A172 (cell line): ENCODE measurements at regions not wholly inside any gene's neighbourhood (a gene's known extent, or its start where the extent isn't known, plus 50 kb on each side); places are given as distances from the start of the nearest gene placed in this dataset.

Source experiments
- DNase-seq: peaks from one replicate; pipeline ENCODE4 v3.0.0-alpha.2; 2015; ENCODE audit warnings: low spot score

DNA sequence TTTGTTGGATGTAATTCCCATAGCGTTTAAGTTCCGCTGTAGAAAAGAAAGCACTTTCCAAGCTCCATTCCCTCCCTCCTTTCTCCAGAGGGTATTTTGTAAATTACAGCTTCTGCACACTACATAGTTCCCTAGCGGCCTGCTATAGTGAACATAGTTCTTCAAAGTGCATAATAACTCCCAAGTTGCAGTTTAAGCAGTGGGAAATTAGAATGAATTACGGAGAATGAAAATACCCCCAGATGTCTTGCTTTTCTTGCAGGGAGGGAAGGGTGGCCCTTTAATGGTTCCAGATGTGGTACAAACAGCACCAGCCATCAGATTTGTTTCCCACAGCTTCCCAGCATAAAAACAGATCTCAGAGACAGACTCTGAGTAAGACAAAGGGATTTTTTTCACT, 893.9 kb downstream of the SUCLG1 start:
- no peak for DNase-seq

- DNase-seq, result no peak
These were observed 897.5 kb downstream of the SUCLG1 start for GRCh38 chr2:83561592-83561991.

GRCh38 chr2:83536556-83536955, 922.5 kb downstream of the SUCLG1 start:
- DNase-seq, result no peak

- DNase-seq, result no peak
These were observed 924.7 kb downstream of the SUCLG1 start for GRCh38 chr2:83534416-83534815.

DNA sequence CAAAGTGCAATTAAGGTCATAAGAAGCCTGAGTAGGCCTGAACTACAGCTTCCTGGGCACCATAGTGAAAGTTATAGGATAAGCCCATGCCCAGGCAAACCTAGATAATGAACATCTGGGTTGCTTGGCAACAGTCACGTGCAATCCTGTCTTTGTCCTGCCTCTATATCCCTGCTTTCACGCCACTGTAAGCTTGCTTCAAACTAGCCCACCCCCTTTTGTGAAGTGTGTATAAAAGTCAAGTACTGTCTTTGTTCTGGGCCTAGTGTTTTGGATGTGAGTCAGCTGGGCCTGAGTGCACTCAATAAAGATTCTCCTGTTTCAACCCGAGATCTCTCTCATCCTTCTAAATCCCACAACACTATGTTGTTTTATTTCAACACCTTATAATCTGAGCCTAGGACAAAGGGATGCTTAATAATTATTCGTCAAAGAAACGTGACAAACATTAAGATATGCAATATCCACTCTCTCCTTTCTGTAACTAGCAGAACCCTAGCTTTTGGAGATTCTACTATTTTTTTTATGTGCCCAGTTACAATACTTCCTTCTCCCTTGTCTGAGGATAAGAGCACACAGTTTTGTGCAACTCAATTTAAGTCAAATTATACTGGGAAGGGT, 927.8 kb downstream of the SUCLG1 start:
- DNase-seq, result no peak

DNA sequence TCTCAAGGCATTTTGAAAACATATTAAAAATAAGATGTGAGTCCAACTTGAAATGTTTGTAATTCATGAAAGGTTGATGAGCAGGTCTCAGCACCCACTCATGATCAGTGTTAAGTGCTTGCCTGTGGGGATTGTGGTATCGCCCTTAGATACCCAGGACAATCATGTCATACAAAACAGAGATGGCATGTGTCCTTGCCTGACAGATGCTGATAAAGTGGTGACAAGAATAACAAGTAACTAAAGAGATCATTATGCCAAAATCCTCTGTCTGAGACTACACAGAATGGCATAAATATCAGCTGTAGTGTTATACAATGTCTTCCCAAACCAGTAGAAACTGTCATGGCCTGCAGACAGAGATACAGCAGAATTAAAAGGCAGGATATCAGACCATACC, 930.3 kb downstream of the SUCLG1 start:
- no peak for DNase-seq

DNA sequence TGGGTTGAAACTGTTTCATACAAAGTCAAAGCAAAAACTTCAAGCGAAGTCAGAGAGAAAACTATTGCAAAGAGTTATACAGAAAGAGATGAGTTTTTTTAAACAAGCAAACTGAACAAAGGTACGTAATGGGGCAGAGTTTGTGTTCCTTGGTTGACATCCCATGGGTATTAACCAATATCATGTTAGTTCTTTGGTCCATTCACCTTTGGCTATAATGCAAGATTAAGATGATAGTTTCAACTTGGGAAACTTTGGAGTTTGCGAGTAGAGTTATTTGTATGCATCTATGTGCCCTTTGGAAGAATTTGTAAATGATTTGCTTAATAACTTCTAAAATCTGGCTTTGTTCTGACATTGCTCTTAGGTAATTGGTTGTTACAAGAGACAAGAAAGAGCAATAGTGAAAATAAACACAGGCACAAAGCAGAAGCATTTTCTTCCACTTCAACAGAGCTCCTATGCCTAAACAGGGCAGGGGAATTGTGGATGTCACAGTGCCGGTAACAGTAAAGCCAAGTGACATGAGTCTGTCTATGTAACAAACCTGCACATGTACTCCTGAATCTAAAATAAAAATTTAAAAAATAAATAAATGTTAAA, 936.1 kb downstream of the SUCLG1 start:
- no peak for DNase-seq

GRCh38 chr2:83517727-83518368, 941.2 kb downstream of the SUCLG1 start:
- DNase-seq, result no peak

DNA sequence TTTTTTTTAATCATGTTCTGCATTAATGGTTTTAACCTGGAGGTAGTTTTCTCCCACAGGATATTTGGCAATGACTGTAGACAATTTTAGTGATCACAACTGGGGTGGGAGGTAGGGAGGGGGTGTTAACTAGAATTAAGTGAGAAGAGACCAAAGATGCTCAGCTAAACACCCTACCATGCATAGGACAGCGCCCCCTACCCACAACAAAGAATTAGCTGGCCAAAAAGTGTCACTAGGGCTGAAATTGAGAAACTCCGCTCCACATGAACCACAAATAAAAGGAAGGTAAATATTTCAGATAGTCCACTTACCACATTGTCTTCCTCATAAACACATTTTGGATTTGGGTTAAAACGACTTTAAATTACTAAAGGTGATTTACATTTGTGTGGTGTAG, 942.6 kb downstream of the SUCLG1 start:
- no peak for DNase-seq

DNA sequence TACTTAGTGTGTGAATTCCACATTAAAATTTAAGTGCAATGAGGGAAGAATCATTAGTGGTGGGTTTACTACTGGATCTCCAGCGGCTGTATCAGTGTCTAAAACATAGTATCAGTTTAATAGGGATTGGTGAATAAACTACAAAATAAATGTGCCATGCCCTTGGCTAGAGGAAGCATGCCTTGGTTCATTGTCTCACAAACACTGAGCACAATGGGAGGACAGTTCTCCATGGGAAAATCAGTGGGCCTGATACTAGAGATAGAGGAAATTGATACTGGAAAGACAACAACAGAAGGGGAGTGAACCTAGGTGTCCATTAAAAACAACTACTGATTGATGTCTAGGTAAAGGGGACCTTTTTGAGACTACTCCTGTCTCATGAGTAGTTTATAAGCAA, 971.6 kb downstream of the SUCLG1 start:
- DNase-seq, result no peak

DNA sequence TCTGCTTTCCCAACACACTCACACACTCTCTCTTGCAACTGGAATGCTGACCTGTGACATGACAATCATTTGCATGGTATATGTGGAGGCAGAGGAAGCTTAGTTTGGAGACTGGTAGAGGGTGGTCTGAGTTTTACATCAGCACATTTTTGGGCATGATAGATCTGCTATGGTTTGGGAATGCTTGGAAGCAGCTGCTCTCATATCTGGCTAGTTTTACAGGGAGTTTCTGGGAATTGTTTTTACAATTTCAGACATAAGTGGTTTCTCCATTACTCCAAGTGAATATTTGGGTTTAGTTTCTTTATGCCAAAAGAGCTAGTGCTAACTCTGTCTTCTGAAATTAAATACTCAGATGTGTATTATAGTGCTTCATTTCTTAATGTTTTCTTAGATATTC, 977.6 kb downstream of the SUCLG1 start:
- DNase-seq, result no peak

GRCh38 chr2:83478037-83478436, 981.0 kb downstream of the SUCLG1 start:
- DNase-seq, result no peak

DNA sequence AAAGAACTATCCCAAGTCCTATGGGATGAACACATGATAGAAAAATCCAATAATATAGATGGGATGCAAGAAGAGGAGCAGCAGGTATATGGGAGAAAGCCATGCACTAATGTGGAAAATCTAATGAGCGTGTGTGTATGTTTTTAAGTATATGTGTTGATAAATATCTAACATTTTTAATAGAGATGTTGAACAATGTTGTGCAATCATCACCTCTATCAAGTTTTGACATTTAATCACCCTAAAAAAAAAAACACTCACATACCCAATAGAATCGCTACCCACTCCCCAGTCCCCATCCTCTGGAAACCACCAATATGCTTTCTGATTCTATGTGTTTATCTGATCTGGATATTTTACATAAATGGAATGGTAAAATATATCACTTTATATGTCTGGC, 983.7 kb downstream of the SUCLG1 start:
- no peak for DNase-seq

- DNase-seq, result no peak
These were observed 987.4 kb downstream of the SUCLG1 start for GRCh38 chr2:83471655-83472054.

- no peak for DNase-seq
These were observed 988.2 kb downstream of the SUCLG1 start for GRCh38 chr2:83470928-83471327.

DNA sequence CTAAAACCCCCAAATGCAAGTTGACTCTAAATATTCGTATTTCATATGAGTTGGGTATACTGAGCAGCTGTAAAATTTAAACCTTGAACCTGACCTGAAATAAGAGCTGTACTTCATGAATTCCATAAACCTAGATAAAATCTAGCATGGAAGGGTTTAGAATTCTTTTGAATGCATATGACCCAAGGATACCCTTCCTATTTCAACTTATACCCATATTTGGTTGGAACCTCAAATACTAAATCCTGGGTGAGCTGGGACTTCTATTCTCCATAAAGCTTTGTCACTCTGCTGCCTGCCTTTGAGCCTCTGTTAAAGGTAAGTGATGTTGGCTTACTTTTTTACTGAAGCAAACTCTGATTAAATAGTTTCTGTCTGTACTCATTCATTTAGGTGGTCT, 994.6 kb downstream of the SUCLG1 start:
- DNase-seq, result no peak

DNA sequence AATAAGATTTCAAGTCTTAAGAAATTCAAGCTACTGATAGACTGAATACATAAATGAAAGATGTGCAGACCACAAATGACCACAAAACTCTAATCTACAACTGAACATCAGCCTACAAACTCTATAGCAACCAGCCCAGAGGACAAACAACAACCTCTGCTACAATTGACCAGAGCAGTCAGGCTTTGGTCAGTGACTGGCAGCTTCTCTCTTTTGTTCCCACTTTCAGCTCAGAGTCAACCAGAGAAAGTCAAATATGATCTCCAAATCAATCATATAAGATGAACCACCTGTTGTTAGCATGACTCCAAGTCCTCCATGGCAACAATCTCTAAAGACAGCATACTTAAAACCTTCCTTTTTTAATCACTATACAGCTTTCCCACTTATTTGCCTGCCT, 996.2 kb downstream of the SUCLG1 start:
- DNase-seq, result no peak

DNA sequence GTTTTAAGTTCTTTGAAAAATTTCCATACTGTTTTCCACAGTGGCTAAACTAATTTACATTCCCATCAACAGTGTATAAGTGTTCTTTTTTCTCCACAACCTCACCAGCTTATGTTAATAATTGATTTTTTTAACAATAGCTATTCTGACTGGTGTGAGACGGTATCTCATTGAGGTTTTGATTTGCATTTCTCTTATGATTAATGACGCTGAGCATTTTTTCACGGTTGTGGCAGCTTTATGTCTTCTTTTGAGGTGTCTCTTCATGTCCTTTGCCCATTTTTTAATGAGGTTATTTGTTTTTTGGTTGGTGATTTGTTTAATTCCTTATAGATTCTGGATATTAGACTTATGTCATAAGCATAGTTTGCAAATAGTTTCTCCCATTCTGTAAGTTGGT, 997.9 kb downstream of the SUCLG1 start:
- no peak for DNase-seq

DNA sequence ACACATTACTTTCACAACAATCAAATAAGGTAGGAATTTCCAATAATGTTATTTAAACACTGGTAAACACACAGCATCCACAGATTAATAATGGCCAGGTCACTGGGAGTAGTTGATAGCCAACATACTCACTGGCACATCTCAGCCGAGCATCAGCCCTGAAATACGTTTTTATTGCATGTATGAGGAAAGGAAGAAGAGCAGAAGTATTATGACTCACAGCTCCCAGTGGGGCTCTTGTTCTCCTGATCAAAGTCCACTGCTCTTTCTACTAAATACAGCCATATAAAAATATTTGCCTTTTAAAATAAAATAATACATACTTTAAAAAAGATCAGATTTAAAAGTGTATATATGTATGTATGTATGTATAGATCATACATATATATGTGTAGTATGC, 999.6 kb downstream of the SUCLG1 start:
- DNase-seq, result no peak

DNA sequence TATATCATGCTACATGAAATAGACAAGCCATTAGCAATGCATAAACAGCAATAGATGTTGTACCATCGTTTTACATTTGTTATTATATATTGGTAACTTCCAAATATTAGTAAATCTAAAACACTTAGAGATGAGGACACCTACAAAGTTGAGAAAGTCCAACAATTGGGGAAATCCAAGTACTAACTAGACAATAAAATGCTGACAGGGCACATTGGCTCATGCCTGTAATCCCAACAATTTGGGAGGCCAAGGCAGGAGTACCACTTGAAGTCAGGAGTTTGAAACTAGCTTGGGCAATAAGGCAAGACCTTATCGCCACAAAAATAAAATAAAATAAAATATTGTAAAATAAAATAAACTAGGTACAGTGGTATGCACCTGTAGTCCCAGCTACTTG, 1023.1 kb downstream of the SUCLG1 start:
- DNase-seq, result no peak

GRCh38 chr2:83420993-83421392, 1038.1 kb downstream of the SUCLG1 start:
- no peak for DNase-seq

DNA sequence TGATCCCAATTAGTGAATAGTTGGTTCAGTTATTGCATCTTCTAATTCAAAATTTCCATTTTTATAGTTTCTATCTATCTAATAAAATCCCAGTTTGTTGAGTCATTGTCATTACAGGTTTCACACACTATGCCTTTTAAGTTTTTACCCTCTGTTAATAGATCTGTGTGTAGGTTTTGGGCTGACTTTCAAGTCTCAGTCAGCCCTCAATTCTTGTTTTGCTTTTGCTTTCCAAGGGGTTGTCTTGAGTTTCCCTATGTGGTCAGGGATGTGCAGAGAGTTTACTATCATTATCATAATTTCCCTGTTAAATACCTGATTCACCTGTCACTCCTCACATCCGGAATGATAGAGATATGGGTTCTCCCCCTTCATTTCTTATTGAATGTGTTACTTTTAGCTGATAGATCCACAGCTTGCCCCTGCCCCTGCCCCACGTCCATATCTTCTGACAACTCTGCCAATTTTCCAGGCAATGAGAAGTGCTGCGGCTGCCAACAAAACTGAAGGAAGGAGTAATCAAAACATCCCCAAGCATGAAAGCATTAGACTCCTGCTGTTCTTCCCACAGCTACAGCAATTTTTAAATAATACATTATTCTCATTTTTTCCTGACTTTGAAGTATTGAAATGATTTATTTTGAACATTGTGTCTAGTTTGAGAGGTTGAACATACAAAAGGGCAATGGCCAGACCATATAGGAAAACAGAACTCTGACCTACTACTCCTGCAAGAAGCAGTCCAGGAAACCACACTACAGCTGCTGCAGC, 1064.8 kb downstream of the SUCLG1 start:
- no peak for DNase-seq

DNA sequence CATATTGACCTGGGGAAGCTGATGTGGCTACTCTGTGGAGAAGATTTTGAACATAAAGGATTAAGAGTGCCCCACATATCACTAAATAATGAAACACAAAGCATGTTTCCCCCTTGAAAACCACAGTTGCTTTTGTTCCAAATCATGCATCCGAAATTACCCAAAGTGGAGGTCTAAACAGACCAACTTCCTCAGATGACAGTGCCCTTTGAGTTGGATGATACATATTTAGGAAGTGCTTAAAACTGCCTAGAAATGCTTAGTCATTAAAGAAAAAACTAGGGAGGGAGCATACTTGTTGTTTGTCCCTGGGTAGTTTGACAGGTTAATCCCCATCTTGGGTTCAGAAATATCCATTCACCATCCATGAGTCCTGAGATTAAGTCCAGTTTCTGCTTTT, 1070.3 kb downstream of the SUCLG1 start:
- no peak for DNase-seq
